Choroid plexus epithelial cell (primary cell): ENCODE measurements at regions not wholly inside any gene's neighbourhood (a gene's known extent, or its start where the extent isn't known, plus 50 kb on each side); places are given as distances from the start of the nearest gene placed in this dataset.
"Not testable (repeated sequence)": the region's sequence is repeated elsewhere in the genome, so short reads cannot be mapped to it uniquely, and the experiment has no call there.

Experiments used
- DNase-seq: peaks from one replicate; pipeline ENCODE4 v3.0.0-alpha.2; 2010; ENCODE audit warnings: low read depth
- H3K4me3 ChIP-seq: 2 replicates; pipeline ENCODE4 v1.5.1; 2011; ENCODE audit warnings: low read depth, mild to moderate bottlenecking, control low read depth, low read length, moderate library complexity

GRCh38 chr21:6428498-6429092 lies 4092.8 kb upstream of the TPTE start:
- not testable (repeated sequence) for H3K4me3 ChIP-seq, DNase-seq

DNA sequence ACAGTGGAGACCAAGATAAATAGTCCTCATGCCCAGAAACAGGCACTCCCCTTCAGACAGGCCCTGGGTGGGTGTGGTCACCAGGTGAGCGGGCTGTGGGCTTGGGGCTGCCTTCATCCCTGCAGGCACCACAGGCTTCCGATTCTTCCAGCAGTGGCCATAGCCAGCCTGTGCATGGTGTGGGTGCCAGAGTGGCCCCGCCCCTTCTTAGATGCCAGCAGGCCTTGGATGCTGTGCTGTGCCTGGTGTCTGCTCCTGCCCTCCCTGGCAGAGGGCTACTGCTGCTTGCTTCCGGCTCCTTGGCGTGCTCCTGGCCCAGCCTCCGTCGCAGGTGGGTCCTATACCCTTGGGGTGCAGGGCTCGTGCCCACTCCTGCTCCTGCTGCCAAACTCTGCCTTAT lies 4091.5 kb upstream of the TPTE start:
- not testable (repeated sequence) for H3K4me3 ChIP-seq, DNase-seq

DNA sequence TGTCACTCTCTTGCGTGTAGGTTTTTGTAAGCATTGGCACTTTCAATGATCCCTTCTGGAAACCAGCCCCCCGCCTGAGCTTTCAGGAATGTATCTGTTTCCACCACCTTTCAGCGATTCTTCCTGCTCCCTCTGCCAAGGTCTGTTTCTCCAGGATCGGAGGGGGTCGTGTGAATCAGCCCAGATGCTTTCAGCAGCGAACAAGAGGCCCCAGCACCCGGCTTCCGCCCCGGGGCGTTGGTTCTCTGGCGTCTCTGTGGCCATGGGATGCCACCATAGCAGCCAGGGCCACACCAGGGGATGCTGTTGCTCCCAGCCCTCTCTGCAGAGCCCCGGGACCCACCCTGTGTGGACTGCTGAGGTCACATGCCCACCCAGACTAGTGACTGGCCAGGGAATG lies 4088.2 kb upstream of the TPTE start:
- H3K4me3 ChIP-seq, DNase-seq: not testable (repeated sequence)

- H3K4me3 ChIP-seq, DNase-seq: not testable (repeated sequence)
These were observed 4085.2 kb upstream of the TPTE start for GRCh38 chr21:6436205-6436604.

- not testable (repeated sequence) for DNase-seq
These were observed 4084.2 kb upstream of the TPTE start for GRCh38 chr21:6436971-6437833.

GRCh38 chr21:6437834-6438187 lies 4083.6 kb upstream of the TPTE start:
- DNase-seq, H3K4me3 ChIP-seq: not testable (repeated sequence)

More at GRCh38 chr21:6436971-6437833, 4084.2 kb upstream of the TPTE start:
- H3K4me3 ChIP-seq, result not testable (repeated sequence)

DNA sequence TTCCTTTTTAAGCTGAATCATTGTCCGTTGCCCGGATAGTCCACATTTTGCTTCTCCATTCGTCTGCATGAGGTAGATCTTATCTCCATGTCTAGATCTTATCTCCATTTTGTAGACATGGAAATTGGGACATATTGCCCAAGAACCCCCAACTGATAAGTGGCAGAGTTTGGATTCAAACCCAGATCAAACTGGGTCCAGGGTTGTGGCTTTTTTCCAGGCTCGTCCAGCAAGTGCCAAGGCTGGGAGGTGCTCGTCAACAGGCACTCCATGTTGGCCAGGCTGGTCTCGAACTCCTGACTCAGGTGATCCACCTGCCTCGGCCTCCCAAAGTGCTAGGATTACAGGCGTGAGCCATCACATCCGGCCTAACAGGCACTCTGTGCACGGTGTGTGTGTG lies 4082.3 kb upstream of the TPTE start:
- not testable (repeated sequence) for DNase-seq, H3K4me3 ChIP-seq

- not testable (repeated sequence) for H3K4me3 ChIP-seq, DNase-seq
These were observed 4066.6 kb upstream of the TPTE start for GRCh38 chr21:6454648-6455340.

GRCh38 chr21:6456011-6456661 lies 4065.2 kb upstream of the TPTE start:
- H3K4me3 ChIP-seq, DNase-seq: not testable (repeated sequence)

- not testable (repeated sequence) for DNase-seq, H3K4me3 ChIP-seq
These were observed 4061.6 kb upstream of the TPTE start for GRCh38 chr21:6459761-6460160.

GRCh38 chr21:6461358-6461757 lies 4060.0 kb upstream of the TPTE start:
- not testable (repeated sequence) for H3K4me3 ChIP-seq, DNase-seq

GRCh38 chr21:6464419-6464818 lies 4057.0 kb upstream of the TPTE start:
- not testable (repeated sequence) for DNase-seq, H3K4me3 ChIP-seq

DNA sequence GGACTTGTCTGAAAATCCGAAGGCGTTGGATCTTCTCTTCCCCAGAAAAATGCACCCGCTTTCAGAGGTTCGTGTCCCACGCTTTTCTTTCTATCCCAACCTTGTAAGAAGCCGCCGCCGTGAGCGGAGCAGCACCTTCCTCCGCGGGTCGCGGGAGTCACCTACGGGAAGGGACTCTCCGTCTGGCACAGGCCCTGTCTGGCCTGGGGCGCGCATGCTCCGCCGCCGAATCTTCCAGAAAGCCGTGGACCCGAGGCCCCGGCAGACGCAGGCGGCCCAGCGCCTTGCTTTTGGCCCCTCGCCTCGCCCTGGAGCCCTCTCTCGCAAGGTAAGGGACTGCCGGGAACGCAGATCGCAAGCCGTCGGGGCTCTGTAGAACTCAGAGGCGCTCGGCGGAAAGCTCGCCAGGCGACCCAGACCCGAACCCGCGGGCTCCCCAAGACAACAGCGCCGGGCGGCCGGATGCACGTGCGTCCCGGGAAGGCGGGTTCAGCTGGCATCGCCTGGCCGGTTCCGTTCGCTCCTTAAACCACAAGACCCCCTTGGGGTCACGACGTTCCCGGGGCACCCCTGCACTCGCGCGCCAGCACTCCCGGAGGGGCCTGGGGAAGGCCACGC lies 4055.2 kb upstream of the TPTE start:
- DNase-seq, H3K4me3 ChIP-seq: not testable (repeated sequence)

- not testable (repeated sequence) for H3K4me3 ChIP-seq, DNase-seq
These were observed 4054.7 kb upstream of the TPTE start for GRCh38 chr21:6466707-6467106.

DNA sequence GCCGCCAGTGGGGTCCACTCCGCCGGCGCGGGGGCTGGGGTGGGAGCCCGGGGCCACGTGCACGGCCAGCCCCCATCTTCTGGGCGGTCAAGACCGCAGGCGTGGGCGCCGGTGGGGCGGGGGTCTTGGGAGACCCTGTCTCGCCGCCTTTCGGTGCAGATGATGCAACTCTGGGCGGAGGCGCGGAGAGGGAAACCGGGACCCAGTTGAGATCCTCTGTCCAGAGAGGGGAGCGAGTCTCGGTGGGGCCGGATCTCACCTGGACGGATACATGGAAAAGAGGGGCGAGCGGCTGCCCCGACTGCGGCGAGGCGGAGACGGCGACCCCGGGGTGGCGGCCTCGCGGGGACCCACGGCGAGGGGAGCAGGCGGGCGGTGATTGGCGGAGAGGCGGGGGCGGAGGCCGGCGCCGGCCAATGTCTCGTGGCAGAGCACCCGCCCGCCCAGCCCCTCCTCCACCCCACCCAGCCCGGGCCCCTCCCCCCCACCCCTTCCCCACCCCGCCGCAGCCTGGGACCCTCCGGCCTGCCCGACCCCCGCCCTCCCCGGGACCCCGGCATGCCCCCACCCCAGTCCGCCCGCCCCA lies 4054.1 kb upstream of the TPTE start:
- not testable (repeated sequence) for DNase-seq, H3K4me3 ChIP-seq

GRCh38 chr21:6467907-6468306 lies 4053.5 kb upstream of the TPTE start:
- not testable (repeated sequence) for H3K4me3 ChIP-seq, DNase-seq

GRCh38 chr21:6468331-6468860 lies 4053.0 kb upstream of the TPTE start:
- not testable (repeated sequence) for DNase-seq, H3K4me3 ChIP-seq

- not testable (repeated sequence) for DNase-seq, H3K4me3 ChIP-seq
These were observed 4047.0 kb upstream of the TPTE start for GRCh38 chr21:6474250-6474968.
